Neural cell (in vitro differentiated cells): ENCODE measurements at regions not wholly inside any gene's neighbourhood (a gene's known extent, or its start where the extent isn't known, plus 50 kb on each side); places are given as distances from the start of the nearest gene placed in this dataset.

Experiments used
- H2AFZ ChIP-seq: fragments of 200-600, 300-800 bp; sonication (generic), shearing (Covaris generic); 2 replicates; pipeline ENCODE4 v1.6.0; 2014; ENCODE audit warnings: low read depth, mild to moderate bottlenecking, antibody characterized with exemption, low read length, moderate library complexity
- H3F3A ChIP-seq: fragments of 200-600 bp; shearing (Covaris generic); 2 replicates; pipeline ENCODE4 v1.6.1; 2016; ENCODE audit warnings: mild to moderate bottlenecking, moderate library complexity, mixed read lengths, antibody characterized with exemption, low read length; ENCODE audit not compliant: insufficient read depth, poor library complexity, severe bottlenecking
- H3K27ac ChIP-seq: fragments of 200-600, 300-800 bp; sonication (generic), shearing (Covaris generic); 2 replicates; pipeline ENCODE4 v1.5.1; 2014; ENCODE audit warnings: mild to moderate bottlenecking, low read length, moderate library complexity
- H3K27me3 ChIP-seq: fragments of 300-800, 200-600 bp; sonication (generic), shearing (Covaris generic); 2 replicates; pipeline ENCODE4 v1.6.0; 2014; ENCODE audit warnings: mild to moderate bottlenecking, low read depth, low read length, moderate library complexity; ENCODE audit not compliant: insufficient read depth
- H3K36me3 ChIP-seq: fragments of 300-800, 200-600 bp; sonication (generic), shearing (Covaris generic); 2 replicates; pipeline ENCODE4 v1.5.1; 2014; ENCODE audit warnings: mild to moderate bottlenecking, antibody characterized with exemption, low read length, moderate library complexity; ENCODE audit not compliant: insufficient read depth
- H3K4me2 ChIP-seq: fragments of 300-800, 200-600 bp; sonication (generic), shearing (Covaris generic); 2 replicates; pipeline ENCODE4 v1.6.0; 2014; ENCODE audit warnings: mild to moderate bottlenecking, low read length
- H3K4me3 ChIP-seq: fragments of 300-800, 200-600 bp; sonication (generic), shearing (Covaris generic); 2 replicates; pipeline ENCODE4 v1.5.1; 2014; ENCODE audit warnings: mild to moderate bottlenecking, low read length, moderate library complexity
- H3K79me2 ChIP-seq: fragments of 200-600 bp; shearing (Covaris generic); replicated peaks from 2 replicates; pipeline ENCODE4 v1.6.0; 2014; ENCODE audit warnings: mild to moderate bottlenecking, low read length, moderate library complexity; ENCODE audit not compliant: insufficient read depth
- H3K9ac ChIP-seq: fragments of 300-800, 200-600 bp; sonication (generic), shearing (Covaris generic); 2 replicates; pipeline ENCODE4 v1.6.1; 2016; ENCODE audit warnings: mild to moderate bottlenecking, low read length, mixed read lengths
- H3K9me2 ChIP-seq: fragments of 200-600 bp; shearing (Covaris generic); 2 replicates; pipeline ENCODE4 v1.6.1; 2016; ENCODE audit warnings: mild to moderate bottlenecking, low read length, mixed read lengths; ENCODE audit not compliant: insufficient read depth
- H3K9me3 ChIP-seq: fragments of 200-600, 300-800 bp; sonication (generic), shearing (Covaris generic); 2 replicates; pipeline ENCODE4 v1.6.1; 2016; ENCODE audit warnings: mild to moderate bottlenecking, mixed run types, low read length, moderate library complexity, mixed read lengths
- H4K20me1 ChIP-seq: fragments of 200-600 bp; shearing (Covaris generic); 2 replicates; pipeline ENCODE4 v1.6.1; 2016; ENCODE audit warnings: mild to moderate bottlenecking, mixed run types; ENCODE audit not compliant: insufficient read depth
- EP300 ChIP-seq: fragments of 450-650 bp; conservative IDR thresholded peaks from 2 replicates; pipeline ENCODE4 v1.6.1; 2014; ENCODE audit warnings: antibody characterized with exemption, mild to moderate bottlenecking, moderate library complexity; ENCODE audit not compliant: poor library complexity, severe bottlenecking
- EZH2 ChIP-seq: fragments of 200-600, 300-800 bp; shearing (Covaris generic), sonication (generic); IDR thresholded peaks from 2 replicates; pipeline ENCODE4 v1.6.1; 2014; ENCODE audit warnings: antibody characterized with exemption, low read length, borderline replicate concordance, mild to moderate bottlenecking; ENCODE audit not compliant: insufficient read depth, poor library complexity, severe bottlenecking
- MXI1 ChIP-seq: fragments of 450-650 bp; conservative IDR thresholded peaks from 2 replicates; pipeline ENCODE4 v1.6.1; 2014; ENCODE audit warnings: antibody characterized with exemption, mild to moderate bottlenecking; ENCODE audit not compliant: poor library complexity, severe bottlenecking
- POLR2AphosphoS5 ChIP-seq: IDR thresholded peaks from 2 replicates; pipeline ENCODE4 v1.6.1; 2012
- RAD21 ChIP-seq: fragments of 450-650 bp; conservative IDR thresholded peaks from 2 replicates; pipeline ENCODE4 v1.6.1; 2014; ENCODE audit warnings: antibody characterized with exemption, mild to moderate bottlenecking, moderate library complexity
- SMC3 ChIP-seq: fragments of 450-650 bp; conservative IDR thresholded peaks from 2 replicates; pipeline ENCODE4 v1.6.1; 2014; ENCODE audit warnings: antibody characterized with exemption, mild to moderate bottlenecking, moderate library complexity; ENCODE audit not compliant: poor library complexity
- TAF1 ChIP-seq: IDR thresholded peaks from 2 replicates; pipeline ENCODE4 v1.6.1; 2012; ENCODE audit warnings: low read depth
- TF ChIP-seq, protein P1 (sequence below): fragments of 450-650 bp; IDR thresholded peaks from 2 replicates; pipeline ENCODE4 v1.5.1; 2014; ENCODE audit warnings: antibody characterized with exemption, mild to moderate bottlenecking, moderate library complexity; ENCODE audit not compliant: poor library complexity, severe bottlenecking
- TF ChIP-seq, protein P2 (sequence below): IDR thresholded peaks from 2 replicates; pipeline ENCODE4 v1.6.1; 2012; ENCODE audit warnings: borderline replicate concordance

DNA sequence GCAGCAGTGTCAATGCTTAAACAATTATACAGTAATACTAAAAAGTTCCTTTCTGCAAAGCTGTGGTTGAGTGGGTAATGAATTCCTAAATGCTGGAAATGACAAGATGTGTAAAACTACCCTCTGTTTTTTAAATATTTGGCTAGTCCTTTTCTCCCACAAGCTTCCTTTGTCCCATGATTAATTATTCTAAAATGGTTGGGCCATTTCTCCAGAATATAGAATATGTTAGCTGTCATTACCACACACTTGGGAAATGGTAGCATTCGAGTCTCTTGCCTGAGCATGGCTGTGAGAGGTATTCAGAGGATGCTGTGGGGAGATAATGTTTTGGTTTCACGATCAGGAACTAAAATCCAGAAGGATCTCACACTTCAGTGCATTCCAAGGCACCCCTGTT, 1185.8 kb downstream of the UQCRFS1 start:
- Histone ChIP-seq H3K36me3 (no peaks in the 10 kb centered on the region), H3K4me3 (no peak overlapping the region), H3K9me2 (no peaks in the 10 kb centered on the region), H3F3A (no peaks in the 10 kb centered on the region), H3K79me2 (no peaks in the 10 kb centered on the region), H3K27ac (no peak overlapping the region), H3K4me2 (no peak overlapping the region), H3K9ac (no peak overlapping the region), H3K9me3 (no peaks in the 10 kb centered on the region), H2AFZ (no peak overlapping the region), H3K27me3 (no peaks in the 10 kb centered on the region), H4K20me1 (no peaks in the 10 kb centered on the region)
- TF ChIP-seq POLR2AphosphoS5 (no peak), SMC3 (no peak), RAD21 (no peak), MXI1 (no peak), TAF1 (no peak), EP300 (no peak), EZH2 (no peak)
- TF ChIP-seq, protein P1, sequence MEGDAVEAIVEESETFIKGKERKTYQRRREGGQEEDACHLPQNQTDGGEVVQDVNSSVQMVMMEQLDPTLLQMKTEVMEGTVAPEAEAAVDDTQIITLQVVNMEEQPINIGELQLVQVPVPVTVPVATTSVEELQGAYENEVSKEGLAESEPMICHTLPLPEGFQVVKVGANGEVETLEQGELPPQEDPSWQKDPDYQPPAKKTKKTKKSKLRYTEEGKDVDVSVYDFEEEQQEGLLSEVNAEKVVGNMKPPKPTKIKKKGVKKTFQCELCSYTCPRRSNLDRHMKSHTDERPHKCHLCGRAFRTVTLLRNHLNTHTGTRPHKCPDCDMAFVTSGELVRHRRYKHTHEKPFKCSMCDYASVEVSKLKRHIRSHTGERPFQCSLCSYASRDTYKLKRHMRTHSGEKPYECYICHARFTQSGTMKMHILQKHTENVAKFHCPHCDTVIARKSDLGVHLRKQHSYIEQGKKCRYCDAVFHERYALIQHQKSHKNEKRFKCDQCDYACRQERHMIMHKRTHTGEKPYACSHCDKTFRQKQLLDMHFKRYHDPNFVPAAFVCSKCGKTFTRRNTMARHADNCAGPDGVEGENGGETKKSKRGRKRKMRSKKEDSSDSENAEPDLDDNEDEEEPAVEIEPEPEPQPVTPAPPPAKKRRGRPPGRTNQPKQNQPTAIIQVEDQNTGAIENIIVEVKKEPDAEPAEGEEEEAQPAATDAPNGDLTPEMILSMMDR, result no peak
- TF ChIP-seq, protein P2, sequence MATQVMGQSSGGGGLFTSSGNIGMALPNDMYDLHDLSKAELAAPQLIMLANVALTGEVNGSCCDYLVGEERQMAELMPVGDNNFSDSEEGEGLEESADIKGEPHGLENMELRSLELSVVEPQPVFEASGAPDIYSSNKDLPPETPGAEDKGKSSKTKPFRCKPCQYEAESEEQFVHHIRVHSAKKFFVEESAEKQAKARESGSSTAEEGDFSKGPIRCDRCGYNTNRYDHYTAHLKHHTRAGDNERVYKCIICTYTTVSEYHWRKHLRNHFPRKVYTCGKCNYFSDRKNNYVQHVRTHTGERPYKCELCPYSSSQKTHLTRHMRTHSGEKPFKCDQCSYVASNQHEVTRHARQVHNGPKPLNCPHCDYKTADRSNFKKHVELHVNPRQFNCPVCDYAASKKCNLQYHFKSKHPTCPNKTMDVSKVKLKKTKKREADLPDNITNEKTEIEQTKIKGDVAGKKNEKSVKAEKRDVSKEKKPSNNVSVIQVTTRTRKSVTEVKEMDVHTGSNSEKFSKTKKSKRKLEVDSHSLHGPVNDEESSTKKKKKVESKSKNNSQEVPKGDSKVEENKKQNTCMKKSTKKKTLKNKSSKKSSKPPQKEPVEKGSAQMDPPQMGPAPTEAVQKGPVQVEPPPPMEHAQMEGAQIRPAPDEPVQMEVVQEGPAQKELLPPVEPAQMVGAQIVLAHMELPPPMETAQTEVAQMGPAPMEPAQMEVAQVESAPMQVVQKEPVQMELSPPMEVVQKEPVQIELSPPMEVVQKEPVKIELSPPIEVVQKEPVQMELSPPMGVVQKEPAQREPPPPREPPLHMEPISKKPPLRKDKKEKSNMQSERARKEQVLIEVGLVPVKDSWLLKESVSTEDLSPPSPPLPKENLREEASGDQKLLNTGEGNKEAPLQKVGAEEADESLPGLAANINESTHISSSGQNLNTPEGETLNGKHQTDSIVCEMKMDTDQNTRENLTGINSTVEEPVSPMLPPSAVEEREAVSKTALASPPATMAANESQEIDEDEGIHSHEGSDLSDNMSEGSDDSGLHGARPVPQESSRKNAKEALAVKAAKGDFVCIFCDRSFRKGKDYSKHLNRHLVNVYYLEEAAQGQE, result no peak

DNA sequence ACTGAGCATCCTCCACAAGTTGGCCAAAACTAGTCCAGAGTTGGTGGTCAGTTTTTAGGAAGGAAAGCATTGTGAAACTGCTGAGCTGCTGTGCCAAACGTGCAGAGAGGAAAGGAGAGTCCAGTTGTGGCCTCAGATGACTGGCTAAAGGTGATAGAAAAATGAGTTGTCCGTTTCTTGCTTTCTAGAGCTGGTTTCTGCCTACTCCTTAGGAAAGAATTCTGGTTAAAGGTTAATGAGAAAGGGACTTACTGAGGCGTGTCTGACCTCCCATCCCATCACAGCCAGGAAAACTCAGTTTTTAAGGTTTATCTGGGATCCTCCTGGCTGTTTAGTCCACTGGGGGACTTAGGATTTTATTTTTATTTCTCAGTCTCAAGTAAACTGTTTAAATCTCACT, 1186.3 kb downstream of the UQCRFS1 start:
- no peaks in the 10 kb centered on the region for H3K79me2 ChIP-seq
- H3K9me3 ChIP-seq, result no peaks in the 10 kb centered on the region
- no peaks in the 10 kb centered on the region for H3K27me3 ChIP-seq
- no peaks in the 10 kb centered on the region for H3F3A ChIP-seq
- H3K36me3 ChIP-seq, result no peaks in the 10 kb centered on the region
- no peak for TF ChIP-seq EP300
- no peak overlapping the region for H3K4me2 ChIP-seq
- no peak overlapping the region for H3K4me3 ChIP-seq
- no peaks in the 10 kb centered on the region for H3K9me2 ChIP-seq
- no peak overlapping the region for H2AFZ ChIP-seq
- H4K20me1 ChIP-seq, result no peaks in the 10 kb centered on the region
- H3K27ac ChIP-seq, result no peak overlapping the region
- H3K9ac ChIP-seq, result no peak overlapping the region

DNA sequence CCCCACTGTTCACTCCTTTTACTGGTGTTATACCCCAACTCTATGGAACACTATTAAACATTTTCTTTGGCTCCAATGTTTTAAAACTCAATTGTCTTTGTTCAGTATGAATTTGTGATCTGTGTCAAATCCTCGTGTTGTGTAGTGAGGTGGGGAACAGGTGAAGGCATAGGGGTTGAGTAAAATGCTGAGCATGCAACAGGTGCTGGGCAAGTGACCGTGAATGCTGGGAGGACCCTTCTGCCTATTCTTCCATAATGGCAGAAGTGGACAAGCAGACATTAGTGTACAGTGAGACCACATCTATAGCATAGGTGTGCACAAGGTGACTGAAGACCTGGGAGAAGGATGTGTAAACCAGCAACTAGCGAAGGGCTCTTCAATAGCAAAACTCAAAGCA, 1188.0 kb downstream of the UQCRFS1 start:
- Histone ChIP-seq H3F3A (no peaks in the 10 kb centered on the region), H2AFZ (no peak overlapping the region), H3K9me2 (no peaks in the 10 kb centered on the region), H3K9ac (no peak overlapping the region), H3K9me3 (no peaks in the 10 kb centered on the region), H3K27me3 (no peaks in the 10 kb centered on the region), H3K4me2 (no peak overlapping the region), H3K4me3 (no peak overlapping the region), H3K27ac (no peak overlapping the region), H4K20me1 (no peaks in the 10 kb centered on the region), H3K36me3 (no peaks in the 10 kb centered on the region), H3K79me2 (no peaks in the 10 kb centered on the region)
- TF ChIP-seq MXI1 (no peak), EZH2 (no peak), RAD21 (no peak), TAF1 (no peak), SMC3 (no peak), EP300 (no peak), POLR2AphosphoS5 (no peak)
- TF ChIP-seq, protein P1, result no peak
- TF ChIP-seq, protein P2, result no peak
